ENCODE measurements at regions not wholly inside any gene's neighbourhood (a gene's known extent, or its start where the extent isn't known, plus 50 kb on each side); places are given as distances from the start of the nearest gene placed in this dataset.

DNA sequence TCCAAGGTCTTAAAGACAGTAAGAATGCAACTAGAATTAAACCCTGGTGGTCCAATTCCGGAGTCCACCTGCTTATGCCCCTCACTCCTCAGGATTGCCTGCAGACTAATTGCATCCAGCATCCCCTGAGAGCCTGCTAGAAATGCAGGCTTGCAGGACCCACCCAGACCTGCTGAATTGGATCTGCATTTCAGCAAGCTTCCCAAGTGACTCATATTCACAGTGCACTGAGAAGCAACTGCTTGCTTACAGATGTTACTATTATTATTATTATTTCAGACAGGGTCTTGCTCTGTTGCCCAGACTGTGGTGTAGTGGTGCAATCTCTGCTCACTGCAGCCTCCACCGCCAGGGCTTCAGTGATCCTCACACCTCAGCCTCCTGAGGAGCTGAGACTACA is 83.5 kb upstream of the VGLL4 start:
- no peak for TF ChIP-seq EZH2 (optimal IDR thresholded peaks at IDR 0.05; ENCODE audit: low read depth, low read length)
- TF ChIP-seq, protein P1, sequence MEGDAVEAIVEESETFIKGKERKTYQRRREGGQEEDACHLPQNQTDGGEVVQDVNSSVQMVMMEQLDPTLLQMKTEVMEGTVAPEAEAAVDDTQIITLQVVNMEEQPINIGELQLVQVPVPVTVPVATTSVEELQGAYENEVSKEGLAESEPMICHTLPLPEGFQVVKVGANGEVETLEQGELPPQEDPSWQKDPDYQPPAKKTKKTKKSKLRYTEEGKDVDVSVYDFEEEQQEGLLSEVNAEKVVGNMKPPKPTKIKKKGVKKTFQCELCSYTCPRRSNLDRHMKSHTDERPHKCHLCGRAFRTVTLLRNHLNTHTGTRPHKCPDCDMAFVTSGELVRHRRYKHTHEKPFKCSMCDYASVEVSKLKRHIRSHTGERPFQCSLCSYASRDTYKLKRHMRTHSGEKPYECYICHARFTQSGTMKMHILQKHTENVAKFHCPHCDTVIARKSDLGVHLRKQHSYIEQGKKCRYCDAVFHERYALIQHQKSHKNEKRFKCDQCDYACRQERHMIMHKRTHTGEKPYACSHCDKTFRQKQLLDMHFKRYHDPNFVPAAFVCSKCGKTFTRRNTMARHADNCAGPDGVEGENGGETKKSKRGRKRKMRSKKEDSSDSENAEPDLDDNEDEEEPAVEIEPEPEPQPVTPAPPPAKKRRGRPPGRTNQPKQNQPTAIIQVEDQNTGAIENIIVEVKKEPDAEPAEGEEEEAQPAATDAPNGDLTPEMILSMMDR (IDR thresholded peaks at IDR 0.05; ENCODE audit: low read length), result no peak
